ENCODE measurements at regions not wholly inside any gene's neighbourhood (a gene's known extent, or its start where the extent isn't known, plus 50 kb on each side); places are given as distances from the start of the nearest gene placed in this dataset.
"Not testable (repeated sequence)": the region's sequence is repeated elsewhere in the genome, so short reads cannot be mapped to it uniquely, and the experiment has no call there.

DNA sequence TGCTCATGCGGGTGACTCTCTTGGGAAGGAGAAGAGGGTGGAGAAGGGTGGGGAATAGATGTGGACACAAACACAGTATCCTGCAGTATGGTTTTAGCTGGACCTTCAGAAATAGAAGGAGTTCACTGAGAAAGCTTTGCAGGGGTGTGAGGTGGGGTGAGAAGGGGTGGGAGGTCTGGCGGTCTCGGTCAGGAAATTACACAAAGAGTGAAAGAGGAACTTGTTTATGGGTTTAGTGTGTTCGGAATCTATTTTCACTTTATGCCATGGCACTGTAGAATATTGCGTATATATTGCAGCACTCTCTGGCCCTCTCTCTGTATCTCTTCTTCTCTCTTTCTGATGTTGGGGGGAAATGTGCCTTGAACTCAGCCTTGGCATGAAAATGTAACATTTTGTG is 148.2 kb upstream of the GOT2 start:
- DNase-seq (ENCODE audit: low read depth), result no peak

DNA sequence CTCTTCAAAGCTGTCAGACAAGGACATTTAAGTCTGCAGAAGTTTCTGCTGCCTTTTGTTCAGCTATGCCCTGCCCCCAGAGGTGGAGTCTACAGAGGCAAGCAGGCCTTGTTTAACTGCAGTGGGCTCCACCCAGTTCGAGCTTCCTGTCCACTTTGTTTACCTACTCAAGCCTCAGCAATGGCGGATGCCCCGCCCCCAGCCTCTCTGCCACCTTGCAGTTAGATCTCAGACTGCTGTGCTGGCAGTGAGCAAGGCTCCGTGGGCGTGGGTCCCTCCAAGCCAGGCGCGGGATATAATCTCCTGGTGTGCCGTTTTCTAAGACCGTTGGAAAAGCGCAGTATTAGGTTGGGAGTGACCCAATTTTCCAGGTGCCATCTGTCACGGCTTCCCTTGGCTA is 144.5 kb upstream of the GOT2 start:
- DNase-seq (ENCODE audit: low read depth), result not testable (repeated sequence)

DNA sequence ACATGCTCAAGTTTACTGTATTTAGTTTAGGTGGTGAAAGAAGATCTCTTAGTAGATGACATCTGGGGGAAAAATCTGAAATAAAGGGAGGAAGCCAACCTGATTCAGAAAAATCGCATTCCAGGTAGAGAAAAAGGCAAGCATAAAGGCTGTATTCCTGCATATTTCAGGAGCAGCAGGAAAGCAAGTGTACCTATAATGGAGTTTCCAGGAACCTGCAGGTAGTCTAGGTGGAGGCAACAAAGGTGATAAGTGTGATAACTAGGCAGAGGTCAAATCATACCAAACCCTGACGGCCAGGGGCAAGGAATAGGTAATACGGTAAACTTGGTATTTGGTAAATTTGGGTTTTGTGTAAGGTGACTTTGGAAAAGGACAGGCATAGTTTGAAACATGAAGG is 132.8 kb upstream of the GOT2 start:
- DNase-seq (ENCODE audit: low read depth), result no peak

DNA sequence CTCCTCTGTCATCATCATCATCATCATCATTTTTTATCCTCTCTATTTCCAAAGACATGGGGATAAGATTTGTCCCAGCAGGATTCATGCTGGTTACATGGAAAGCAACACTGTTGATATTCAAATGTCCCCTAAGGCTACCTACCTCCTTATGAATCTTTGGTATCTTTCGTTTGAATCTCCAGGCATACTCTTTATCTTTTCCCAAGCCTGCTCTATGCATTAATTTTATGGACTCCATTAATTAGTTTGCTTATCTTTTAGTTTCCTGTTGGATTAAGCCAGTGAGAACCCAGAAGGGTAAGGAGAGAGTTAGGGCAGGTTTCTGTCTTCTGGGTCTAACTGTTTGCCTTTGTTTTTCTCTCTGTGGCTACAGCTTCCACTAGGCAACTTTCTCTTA is 129.6 kb upstream of the GOT2 start:
- DNase-seq (ENCODE audit: low read depth), result no peak

DNA sequence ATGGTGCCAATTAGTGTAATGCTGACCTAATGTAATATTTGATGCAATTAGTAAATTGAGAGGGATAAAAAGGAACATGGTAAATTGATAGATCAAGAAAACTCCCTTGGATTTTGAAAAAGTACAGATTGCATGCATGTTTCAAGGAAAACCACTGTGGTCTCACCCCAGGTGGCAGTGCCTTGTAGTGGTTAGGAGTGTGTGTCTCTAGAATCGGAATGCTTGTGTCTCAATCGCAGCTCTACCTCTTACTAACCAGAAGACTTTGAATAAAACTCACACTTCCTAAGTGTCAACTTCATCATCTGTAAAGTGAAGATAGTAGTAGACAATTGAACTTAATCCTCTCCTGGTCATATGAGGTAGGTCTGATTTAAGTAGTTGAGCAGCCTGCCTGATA is 128.9 kb upstream of the GOT2 start:
- DNase-seq (ENCODE audit: low read depth), result no peak

DNA sequence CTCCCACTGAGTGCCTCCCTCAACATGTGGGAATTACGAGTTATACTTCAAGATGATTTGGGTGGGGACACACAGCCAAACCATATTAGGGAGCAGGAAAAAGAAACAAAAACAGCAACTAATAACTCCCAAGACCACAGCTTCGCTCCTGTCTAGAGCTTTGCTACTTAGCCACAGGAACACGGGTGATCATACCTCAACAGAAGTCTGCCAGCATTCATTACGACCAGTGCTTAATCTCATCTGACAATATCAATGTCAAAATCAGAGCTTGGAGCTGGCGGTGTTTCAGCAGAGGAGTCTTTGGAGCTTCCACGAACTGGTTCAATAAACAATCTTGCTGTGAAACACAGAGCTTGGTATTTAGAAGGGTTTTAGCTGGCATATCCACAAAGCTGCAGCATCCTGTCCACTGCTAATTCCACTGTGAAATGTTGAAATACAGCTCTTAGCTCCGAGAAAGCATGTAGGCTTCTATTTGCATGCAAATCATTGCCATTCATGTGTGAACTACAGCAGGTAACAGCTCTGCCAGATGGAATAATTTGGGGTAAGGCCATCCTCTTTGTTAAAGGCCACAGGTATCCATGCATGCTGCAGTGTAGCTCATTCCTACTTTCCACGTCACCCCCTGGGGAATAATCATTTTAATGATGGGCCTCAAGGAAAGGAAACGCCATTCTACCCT is 128.4 kb upstream of the GOT2 start:
- peak; percentile 51 for DNase-seq (ENCODE audit: low read depth)

DNA sequence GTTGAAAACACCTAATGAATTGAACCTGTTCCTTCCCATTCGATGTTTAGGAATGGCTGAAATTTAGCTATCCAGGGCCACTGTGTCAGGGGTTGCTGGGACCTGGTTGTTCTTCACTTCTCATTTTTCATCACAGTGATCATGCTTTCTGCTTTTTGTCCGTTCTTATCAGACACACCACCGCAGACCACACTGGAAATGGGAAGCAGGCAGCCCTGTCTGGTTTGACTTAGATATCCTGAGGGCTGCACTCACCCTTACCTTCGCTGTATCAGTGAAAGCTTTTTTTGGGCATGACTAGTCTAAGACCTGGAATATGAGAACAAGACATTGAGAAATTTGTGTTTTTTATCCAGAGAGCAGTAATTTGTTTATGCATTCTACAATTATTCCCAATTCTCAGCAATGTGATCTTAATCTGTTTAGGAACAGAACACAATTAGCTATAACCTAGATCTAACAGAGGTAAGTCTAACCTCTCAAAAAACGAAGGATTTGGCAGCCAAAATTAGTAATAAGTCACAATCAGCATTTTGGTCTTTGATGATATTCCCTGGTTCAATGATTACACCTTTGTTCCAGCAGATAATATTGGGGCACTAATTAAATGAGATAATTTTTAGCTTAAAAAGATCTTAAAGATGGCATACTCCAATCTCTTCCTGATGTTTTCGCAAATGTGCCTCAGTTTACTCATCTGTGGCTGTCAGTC is 126.0 kb upstream of the GOT2 start:
- no peak for DNase-seq (ENCODE audit: low read depth)

DNA sequence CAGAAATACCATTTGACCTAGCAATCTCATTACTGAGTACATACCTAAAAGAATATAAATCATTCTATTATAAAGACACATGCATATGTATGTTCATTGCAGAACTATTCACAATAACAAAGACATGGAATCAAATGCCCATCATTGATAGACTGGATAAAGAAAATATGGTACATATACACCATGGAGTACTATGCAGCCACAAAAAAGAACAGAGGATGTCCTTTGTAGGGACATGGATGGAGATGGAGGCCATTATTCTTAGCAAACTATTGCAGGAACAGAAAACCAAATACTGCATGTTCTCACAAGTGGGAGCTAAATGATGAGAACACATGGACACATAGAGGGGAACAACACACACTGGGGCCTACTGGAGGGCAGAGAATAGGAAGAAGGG is 124.5 kb upstream of the GOT2 start:
- not testable (repeated sequence) for DNase-seq (ENCODE audit: low read depth)

DNA sequence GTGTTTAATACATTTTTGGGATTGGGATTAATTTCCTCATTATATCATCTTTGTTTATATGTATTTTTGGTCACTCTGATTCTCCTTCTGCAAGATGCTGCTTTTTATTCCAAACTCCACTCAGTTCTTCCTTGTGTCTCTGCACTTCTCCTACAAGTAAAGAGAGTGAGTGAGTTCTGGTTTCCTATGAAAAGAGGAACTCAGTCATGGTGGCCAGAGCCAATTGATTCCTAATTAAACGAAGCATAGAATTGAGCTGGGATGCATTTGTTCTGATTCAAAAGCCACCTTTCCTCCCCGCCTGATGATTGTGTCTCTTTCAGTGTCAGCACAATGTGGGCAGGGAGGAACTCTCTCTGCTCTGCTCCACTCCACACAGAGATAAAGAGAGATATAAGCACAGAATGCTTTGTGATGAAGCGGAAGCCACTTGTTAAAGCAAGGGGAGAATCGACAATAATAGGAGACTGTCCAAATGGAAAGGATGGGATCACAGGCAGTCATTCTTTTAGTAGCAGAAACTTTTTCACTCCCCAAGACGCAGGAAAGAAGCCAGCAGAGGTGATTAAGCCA is 121.3 kb upstream of the GOT2 start:
- DNase-seq (ENCODE audit: low read depth), result no peak

DNA sequence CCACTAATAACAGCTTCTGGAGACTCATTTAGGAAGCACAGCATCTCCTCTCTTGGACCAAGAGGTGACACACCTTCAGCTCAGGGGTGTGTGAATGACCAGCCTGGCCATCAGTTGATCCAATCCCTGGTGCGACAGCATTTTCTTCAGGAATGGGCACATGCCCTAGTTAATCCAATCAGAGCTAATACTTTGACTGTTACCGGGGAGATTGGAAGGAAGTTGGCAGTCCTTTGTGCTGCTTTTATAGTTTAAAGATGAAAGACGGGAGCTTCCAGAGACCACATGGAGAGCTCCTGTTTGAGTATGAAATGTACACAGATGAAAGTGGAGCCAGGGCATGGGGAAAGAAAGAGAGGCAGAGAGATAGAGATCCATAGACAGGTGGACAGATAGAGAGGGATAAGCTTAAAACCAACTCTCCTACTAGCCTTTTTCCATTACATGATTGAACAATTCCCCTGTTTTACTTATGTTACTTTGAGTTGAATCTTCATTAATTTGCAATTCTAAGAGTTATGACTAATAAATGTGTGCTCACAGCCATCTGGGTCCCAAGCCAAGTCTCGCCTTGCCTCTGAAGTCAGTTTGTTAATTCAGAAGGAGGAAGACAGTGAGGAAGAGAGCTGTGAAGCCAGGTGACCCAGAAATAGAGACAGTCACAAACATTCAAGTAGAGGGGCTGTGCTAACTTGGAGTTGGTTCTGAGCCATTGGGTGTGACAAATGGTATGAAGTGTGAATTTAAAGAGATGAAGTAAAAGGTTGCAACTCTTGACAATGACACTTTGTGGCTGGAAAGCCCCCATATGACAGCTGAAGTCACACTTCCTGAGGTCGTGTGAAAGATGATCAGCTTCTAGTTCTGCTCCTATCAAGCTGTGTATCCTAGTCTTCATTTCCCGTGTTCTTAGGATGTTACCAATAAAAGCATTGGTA is 120.0 kb upstream of the GOT2 start:
- DNase-seq (ENCODE audit: low read depth), result no peak

DNA sequence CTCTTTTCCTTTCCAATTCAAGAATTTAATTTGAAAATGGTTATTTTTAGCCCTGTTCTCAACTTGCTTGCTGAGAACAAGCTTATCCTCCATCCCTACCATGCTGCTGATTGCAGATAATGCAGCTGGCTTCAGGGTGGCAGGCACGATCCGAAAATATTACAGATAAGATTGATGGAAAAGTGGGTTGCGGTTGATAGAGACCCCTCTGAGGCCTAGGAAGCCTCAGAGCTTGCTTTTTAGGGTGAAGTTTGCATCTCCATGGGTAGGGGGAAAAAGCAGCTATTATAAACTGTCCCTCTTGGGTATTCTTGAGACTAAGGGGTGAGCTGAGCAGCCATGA is 116.5 kb upstream of the GOT2 start:
- no peak for DNase-seq (ENCODE audit: low read depth)

DNA sequence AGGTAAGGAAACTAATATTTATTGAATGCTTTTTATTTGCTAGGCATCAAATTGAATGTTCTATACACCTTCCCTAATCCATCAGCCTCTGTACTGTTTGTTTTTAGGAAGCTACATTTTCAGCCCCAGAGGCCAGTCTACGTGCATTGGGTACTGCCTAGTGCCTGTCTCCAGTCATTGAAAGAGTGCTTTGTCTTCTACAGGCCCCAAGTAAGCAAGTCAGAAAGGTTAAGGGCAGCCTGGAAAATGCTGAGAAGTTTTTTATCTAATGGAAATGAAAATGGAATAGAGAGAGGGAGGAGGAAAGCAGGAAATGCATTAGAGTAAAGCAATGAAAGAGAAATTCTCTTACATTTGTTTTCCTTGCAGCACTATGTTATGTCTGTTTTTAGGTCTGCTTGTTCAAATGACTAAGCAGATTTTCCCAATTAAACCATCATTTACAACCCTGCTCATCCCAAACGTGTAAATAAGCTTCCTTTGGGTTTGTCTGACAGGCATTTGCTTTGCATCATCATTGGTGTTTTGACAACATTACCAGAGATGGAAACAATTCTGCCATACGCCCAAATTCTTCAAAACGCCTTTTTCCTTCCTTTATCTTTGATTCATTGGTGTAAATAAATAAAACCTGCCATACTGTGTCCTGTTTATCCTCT is 116.0 kb upstream of the GOT2 start:
- DNase-seq (ENCODE audit: low read depth), result no peak

DNA sequence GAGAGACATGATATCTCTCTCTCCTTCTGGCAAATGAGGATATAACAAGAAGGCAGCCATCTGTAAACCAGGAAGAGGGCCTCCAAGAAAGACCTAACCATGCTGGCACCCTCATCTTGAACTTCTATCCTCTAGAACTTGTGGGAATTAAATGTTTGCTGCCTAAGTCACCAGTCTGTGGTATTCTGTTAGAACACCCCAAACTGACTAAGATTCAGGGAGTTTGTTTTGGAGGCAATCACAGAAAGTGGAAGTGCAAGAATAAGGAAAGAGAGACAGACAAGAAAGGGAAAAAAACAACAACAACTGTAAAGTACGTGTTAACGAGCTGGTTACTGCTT is 114.5 kb upstream of the GOT2 start:
- no peak for DNase-seq (ENCODE audit: low read depth)

DNA sequence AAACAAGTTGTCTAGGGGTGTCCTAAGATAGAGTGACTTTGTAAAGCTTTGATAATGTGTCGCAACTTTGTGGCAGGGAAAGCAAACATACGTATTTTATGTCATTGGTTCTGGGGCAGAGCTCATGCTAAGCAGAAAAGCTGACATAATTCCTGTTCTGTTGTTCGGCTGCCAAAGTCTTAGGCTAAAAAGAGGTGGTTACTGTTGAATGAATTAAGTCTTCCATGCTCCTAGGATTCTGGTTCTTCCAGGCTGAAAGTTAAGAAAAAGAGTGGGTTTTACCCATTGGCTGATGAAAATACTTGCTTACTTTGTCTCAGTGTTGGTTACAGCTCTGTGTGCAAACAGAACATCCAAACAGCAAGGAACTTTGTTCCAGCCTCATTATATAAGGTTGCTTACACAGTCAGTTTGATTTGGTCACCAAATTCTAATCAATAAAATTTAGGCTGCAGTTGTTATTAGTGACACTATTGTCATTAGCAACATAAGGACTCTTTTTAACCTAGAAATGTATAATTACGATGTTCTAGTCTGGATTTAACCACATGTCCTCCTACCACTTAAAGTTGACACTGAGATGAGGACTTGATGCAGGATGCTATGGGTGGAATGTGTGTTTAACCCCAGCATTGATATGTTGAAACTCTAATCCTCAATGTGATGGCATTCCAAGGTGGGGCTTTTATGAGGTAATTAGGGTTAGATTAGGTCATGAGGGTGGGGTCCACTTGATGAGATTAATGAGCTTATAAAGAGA is 114.0 kb upstream of the GOT2 start:
- no peak for DNase-seq (ENCODE audit: low read depth)

DNA sequence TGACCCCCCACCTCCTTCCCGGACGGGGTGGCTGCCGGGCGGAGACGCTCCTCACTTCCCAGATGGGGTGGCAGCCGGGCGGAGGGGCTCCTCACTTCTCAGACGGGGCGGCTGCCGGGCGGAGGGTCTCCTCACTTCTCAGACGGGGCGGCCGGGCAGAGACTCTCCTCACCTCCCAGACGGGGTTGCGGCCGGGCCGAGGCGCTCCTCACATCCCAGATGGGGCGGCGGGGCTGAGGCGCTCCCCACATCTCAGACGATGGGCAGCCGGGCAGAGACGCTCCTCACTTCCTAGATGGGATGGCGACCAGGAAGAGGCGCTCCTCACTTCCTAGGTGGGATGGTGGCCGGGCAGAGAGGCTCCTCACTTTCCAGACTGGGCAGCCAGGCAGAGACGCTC is 112.1 kb upstream of the GOT2 start:
- not testable (repeated sequence) for DNase-seq (ENCODE audit: low read depth)

DNA sequence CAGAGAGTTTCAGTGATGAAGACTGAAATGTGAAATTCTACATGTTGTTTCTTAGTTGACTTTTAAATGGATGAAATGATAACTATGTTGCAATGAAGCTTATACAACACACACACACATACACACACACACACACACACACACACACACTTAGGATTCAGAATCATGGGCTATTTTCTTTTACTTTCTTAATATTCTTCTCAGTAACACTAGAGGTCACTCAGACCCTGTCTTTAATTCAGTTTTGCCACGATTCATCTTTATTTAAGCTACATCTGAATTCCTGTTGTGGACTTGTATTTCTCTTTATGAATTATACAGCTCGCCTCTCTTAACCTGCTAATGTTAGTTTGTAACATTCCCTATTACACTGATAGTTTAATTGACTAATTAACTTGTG is 109.6 kb upstream of the GOT2 start:
- peak; percentile 44 for DNase-seq (ENCODE audit: low read depth)

DNA sequence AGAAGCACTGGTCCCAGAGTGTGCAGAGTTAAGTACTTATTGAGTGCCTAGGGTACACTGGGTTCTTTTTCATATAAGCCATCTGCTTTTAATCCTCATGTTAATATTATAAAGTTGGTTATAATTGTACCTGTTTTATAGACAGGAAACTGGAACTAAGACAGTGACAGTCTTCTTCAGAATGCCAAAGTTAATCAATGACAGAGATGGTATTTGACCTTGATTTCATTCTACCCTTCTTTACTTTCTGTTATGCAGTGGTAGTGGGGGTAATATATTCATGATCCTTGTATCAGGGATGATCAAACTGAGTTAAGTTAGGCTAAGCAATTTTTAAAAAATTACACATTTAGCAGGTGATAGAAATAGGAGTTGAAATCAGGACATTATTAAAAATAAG is 108.6 kb upstream of the GOT2 start:
- no peak for DNase-seq (ENCODE audit: low read depth)

DNA sequence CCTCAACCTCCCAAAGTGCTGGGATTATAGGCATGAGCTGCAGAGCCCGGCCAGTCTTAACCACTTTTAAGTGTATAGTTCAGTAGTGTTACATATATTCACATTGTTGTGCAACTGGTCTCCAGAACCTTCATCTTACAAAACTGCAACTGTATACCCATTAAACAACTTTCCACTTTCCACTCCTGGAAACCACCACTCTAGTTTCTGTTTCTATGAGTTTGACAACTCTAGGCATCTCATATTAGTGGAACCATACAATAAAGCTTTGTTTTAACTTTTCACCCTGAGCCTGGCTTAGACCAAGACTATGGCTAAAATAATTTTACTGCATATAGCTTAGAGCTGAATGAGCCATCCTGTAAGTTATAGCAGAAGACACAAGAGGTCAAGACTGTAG is 108.0 kb upstream of the GOT2 start:
- DNase-seq (ENCODE audit: low read depth), result no peak

DNA sequence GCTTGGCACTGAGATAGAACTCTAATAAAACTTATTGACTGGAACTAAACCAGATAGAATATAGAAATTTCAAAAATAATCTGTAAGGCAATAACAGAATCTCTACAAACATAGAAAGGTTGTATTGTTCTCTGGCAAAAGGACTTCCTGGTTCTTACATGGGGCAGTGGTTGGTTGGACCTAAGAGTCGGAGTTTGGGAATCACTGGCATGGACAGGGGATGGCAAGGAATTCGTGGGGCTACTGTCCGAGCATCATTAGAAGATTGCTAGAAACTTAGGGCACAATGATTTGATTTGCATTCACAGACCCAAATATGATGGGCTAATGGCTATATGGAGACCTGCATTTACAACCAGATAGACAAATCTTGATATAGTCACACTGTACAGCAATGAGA is 103.8 kb upstream of the GOT2 start:
- no peak for DNase-seq (ENCODE audit: low read depth)

DNA sequence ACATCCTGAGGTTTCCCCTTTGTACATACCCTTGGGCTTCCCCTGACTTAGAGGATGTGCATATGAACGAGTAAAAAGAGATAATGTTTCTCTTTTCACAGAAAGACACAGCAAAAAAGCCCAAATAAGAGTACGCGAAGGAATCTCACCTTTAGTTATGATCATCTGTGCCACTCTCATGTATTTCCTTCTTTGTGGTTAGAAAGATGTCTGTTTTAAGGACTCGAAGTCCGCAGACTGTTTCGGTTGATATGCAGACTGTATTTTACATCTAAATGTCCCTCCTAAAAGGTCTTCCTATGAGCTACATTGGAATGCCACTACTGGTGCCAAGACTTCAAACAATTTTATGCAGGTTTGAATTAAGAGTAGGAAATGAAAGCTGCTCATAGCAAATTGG is 102.3 kb upstream of the GOT2 start:
- DNase-seq (ENCODE audit: low read depth), result no peak

DNA sequence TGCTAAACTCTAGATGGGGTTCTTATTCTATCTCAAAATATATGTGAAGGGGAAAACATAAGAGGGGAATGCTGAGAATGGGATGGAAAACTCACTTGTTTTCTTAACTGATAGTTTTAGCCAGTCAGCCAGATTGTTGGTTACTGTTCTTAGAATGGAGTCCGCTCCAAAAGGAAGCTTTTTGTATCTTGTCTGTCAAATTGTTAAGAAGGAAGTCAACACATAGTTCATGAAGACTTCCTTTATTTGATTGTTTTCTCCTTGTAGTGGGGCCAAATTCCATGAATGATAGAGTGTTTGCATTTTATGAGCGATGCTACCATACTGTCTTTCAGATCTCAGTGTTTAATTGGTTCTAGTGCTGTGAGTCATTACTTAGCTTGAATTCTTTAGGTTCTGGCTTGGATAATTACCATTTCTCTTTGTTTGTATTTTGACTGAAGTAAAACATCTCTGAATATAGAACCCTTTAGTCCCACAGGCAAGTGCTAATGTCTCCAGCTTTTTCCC is 98.3 kb upstream of the GOT2 start:
- no peak for DNase-seq (ENCODE audit: low read depth)

Data from M059J (cell line).